GM13976 (cell line): ENCODE measurements at regions not wholly inside any gene's neighbourhood (a gene's known extent, or its start where the extent isn't known, plus 50 kb on each side); places are given as distances from the start of the nearest gene placed in this dataset.

Experiments used
- DNase-seq: peaks from one replicate; pipeline ENCODE4 v3.0.0; 2012; ENCODE audit warnings: low spot score
- CTCF ChIP-seq: IDR thresholded peaks from 2 replicates; pipeline ENCODE4 v1.5.1; 2012; ENCODE audit warnings: borderline replicate concordance, mild to moderate bottlenecking; ENCODE audit not compliant: insufficient read depth; ENCODE audit errors: extremely low read depth, missing control alignments, control extremely low read depth
- in situ Hi-C: fragments of 300-500 bp; cut with MboI; formaldehyde crosslinking; loops from one replicate; pipeline ENCODE4 v1.12.0; 2022; ENCODE audit warnings: low sequenced_read_pairs, mixed read lengths, inconsistent platforms; ENCODE audit not compliant: unreplicated experiment

- TF ChIP-seq CTCF: no peak
- in situ Hi-C loops: no loop called here
- DNase-seq: no peak
Measured at GRCh38 chr7:13454916-13455592, 534.4 kb downstream of the ETV1 start.

- no peak for TF ChIP-seq CTCF
- no peak for DNase-seq
- in situ Hi-C loops: no loop called here
Measured at GRCh38 chr7:13457790-13458189, 531.7 kb downstream of the ETV1 start.

GRCh38 chr7:13466874-13467547, 522.5 kb downstream of the ETV1 start:
- DNase-seq: no peak
- in situ Hi-C loops: no loop called here
- no peak for TF ChIP-seq CTCF

- DNase-seq: no peak
- no peak for TF ChIP-seq CTCF
- in situ Hi-C loops: no loop called here
Measured at GRCh38 chr7:13476881-13477444, 512.5 kb downstream of the ETV1 start.

GRCh38 chr7:13489386-13489785, 500.1 kb downstream of the ETV1 start:
- DNase-seq: no peak
- TF ChIP-seq CTCF: no peak
- in situ Hi-C loops: no loop called here

- DNase-seq: no peak
- in situ Hi-C loops: no loop called here
- TF ChIP-seq CTCF: no peak
Measured at GRCh38 chr7:13496976-13497375, 492.5 kb downstream of the ETV1 start.

GRCh38 chr7:13508586-13508985, 480.9 kb downstream of the ETV1 start:
- no peak for TF ChIP-seq CTCF
- no peak for DNase-seq
- in situ Hi-C loops: no loop called here
